ENCODE measurements at regions not wholly inside any gene's neighbourhood (a gene's known extent, or its start where the extent isn't known, plus 50 kb on each side); places are given as distances from the start of the nearest gene placed in this dataset.

GRCh38 chr4:127155116-127155515, 477.6 kb upstream of the INTU start:
- H3K36me3 ChIP-seq: no peaks in the 10 kb centered on the region
- no peak overlapping the region for H3K27ac ChIP-seq
- no peaks in the 10 kb centered on the region for H3K4me1 ChIP-seq
- no peak for DNase-seq
- WGBS, 5 donors: 73 to 93% (median 87%) methylated on average over 2 of the region's 2 CpGs
- no peak for TF ChIP-seq CTCF (IDR thresholded peaks at IDR 0.05 in 8 of 11, conservative IDR thresholded peaks at IDR 0.05 in 3 of 11)
- TF ChIP-seq POLR2AphosphoS5 (IDR thresholded peaks at IDR 0.05): no peak
- H3K9me3 ChIP-seq: peaks cover 0 to 4% (median 0%) of the 10 kb centered on the region in 8 donors
- intact Hi-C loops (cut with DNase I; ENCODE audit: low total_unique reads): no loop called here
- H3K27me3 ChIP-seq (replicated peaks in 1 of 7): no peaks in the 10 kb centered on the region
- no peak overlapping the region for H3K4me3 ChIP-seq

GRCh38 chr4:127155555-127155954, 477.2 kb upstream of the INTU start:
- no peaks in the 10 kb centered on the region for H3K36me3 ChIP-seq
- no peak overlapping the region for H3K27ac ChIP-seq
- 49 to 72% (median 65%) methylated on average over 1 of the region's 1 CpG for WGBS, 5 donors
- no peak overlapping the region for H3K4me3 ChIP-seq
- TF ChIP-seq POLR2A (IDR thresholded peaks at IDR 0.05) (no peak), POLR2AphosphoS5 (IDR thresholded peaks at IDR 0.05) (no peak), CTCF (IDR thresholded peaks at IDR 0.05 in 8 of 11, conservative IDR thresholded peaks at IDR 0.05 in 3 of 11) (no peak)
- no peaks in the 10 kb centered on the region for H3K4me1 ChIP-seq
- peaks cover 0 to 8% (median 0%) of the 10 kb centered on the region in 8 donors for H3K9me3 ChIP-seq
- intact Hi-C loops (cut with DNase I; ENCODE audit: low total_unique reads): no loop called here
- no peaks in the 10 kb centered on the region for H3K27me3 ChIP-seq (replicated peaks in 1 of 7)
- no peak for DNase-seq

- Histone ChIP-seq H3K27ac (no peak overlapping the region), H3K27me3 (replicated peaks in 1 of 7) (no peaks in the 10 kb centered on the region), H3K36me3 (no peaks in the 10 kb centered on the region), H3K4me3 (no peak overlapping the region), H3K9me3 (peaks cover 0 to 17% (median 0%) of the 10 kb centered on the region in 8 donors), H3K4me1 (no peaks in the 10 kb centered on the region)
- TF ChIP-seq POLR2A (IDR thresholded peaks at IDR 0.05) (no peak), POLR2AphosphoS5 (IDR thresholded peaks at IDR 0.05) (no peak), CTCF (IDR thresholded peaks at IDR 0.05 in 8 of 11, conservative IDR thresholded peaks at IDR 0.05 in 3 of 11) (no peak)
- intact Hi-C loops (cut with DNase I; ENCODE audit: low total_unique reads): no loop called here
- no peak for DNase-seq
- 41 to 59% (median 56%) methylated on average over 3 of the region's 3 CpGs for WGBS, 5 donors
Measured at GRCh38 chr4:127162741-127163140, 470.0 kb upstream of the INTU start.

- intact Hi-C loops (cut with DNase I; ENCODE audit: low total_unique reads): no loop called here
- H3K4me1 ChIP-seq: no peaks in the 10 kb centered on the region
Measured at GRCh38 chr4:127165971-127166370, 466.8 kb upstream of the INTU start.

More at GRCh38 chr4:127165971-127166370, 466.8 kb upstream of the INTU start:
- no peak for DNase-seq
- Histone ChIP-seq H3K27me3 (replicated peaks in 1 of 7) (no peaks in the 10 kb centered on the region), H3K4me3 (no peak overlapping the region), H3K9me3 (peaks cover 0 to 6% (median 0%) of the 10 kb centered on the region in 8 donors), H3K27ac (no peak overlapping the region), H3K36me3 (no peaks in the 10 kb centered on the region)
- TF ChIP-seq POLR2A (IDR thresholded peaks at IDR 0.05): no peak
- no peak for TF ChIP-seq CTCF (IDR thresholded peaks at IDR 0.05 in 8 of 11, conservative IDR thresholded peaks at IDR 0.05 in 3 of 11)
- no peak for TF ChIP-seq POLR2AphosphoS5 (IDR thresholded peaks at IDR 0.05)
- whole genome bisulfite sequencing, 5 donors: 44 to 88% (median 79%) methylated on average over 1 of the region's 1 CpG

Measured in spleen (tissue), 11 donors.